ENCODE measurements at regions not wholly inside any gene's neighbourhood (a gene's known extent, or its start where the extent isn't known, plus 50 kb on each side); places are given as distances from the start of the nearest gene placed in this dataset.
A peak's percentile ranks its signal among the peaks of the same experiment; 100 is the strongest.

DNA sequence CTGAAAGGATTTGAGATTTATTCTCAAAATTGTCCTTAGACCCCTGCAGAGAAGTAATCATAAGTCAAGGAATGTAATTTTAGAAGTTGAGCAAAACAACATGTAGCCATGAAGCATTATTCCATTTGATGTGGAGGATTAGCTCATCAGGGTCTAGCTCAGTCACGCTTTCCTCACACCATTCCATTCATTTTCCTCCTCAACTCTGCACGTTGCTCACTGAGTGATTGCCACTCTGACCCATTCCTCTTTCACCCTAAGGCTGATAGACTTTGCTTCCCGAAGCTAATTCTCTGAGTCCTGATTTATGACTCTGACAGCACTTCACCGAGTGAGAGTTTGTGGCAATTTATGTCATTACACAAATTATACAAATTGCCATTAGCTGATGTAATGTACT is 820.6 kb upstream of the PIK3C3 start:
- in situ Hi-C loops (cut with HindIII; ENCODE audit: low sequenced_read_pairs): no loop called here
- no peak for DNase-seq (ENCODE audit: low spot score)

DNA sequence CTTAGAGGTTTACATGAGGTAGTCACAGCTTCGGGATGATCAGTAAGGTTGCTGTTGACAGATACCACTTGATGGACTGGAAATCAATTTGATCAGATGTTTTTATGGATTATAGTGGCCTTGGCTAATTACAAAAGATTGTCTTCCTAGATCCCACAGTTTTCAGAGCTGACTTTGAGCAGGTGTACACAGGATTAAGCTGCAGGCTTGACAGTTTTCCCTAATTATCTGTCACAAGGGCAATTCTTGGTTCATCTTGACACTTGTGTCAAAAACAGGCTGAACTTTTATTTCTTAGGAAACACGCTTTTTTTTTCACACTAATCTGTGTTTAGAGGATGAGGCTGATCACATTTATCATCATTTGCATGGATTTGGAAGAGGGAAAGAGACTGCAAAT is 824.0 kb upstream of the PIK3C3 start:
- DNase-seq (ENCODE audit: low spot score): no peak
- in situ Hi-C loops (cut with HindIII; ENCODE audit: low sequenced_read_pairs): no loop called here

DNA sequence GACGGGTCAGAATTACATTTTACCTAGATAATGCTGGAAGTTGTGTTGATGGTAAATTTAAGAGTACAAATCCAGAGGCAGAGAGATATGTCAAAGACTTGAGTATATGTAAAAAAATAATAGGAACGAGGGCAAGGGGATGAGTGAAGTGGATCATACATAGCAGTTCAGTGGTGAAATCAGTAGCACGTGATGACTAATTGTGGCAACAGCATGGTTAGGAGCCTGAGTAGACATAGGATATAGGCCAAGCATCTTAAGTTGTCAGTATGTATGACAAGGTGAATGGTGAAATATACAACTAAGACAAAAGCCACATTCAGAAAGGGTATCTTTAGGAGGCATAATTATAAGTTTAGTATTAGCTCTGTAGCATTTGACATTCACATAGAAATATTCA is 826.5 kb upstream of the PIK3C3 start:
- no peak for DNase-seq (ENCODE audit: low spot score)
- in situ Hi-C loops (cut with HindIII; ENCODE audit: low sequenced_read_pairs): no loop called here

DNA sequence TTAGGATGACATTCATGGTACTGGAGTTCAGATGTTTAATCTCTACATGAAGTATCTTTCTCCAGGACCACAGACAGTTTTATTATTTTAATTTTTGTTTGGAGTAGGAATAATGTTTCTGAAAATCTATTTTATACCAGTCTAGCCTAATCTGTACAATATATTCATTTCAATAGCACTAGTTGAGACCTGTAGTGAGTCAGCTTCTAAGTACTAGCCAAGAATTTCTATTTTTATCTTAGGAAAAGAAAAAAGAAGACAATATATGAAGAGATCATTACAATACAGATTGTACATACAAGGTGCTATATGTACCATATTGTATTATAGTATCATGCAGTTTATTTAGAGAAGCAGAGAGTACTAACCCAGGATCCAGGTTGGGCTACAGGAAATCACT is 826.9 kb upstream of the PIK3C3 start:
- no peak for DNase-seq (ENCODE audit: low spot score)
- in situ Hi-C loops (cut with HindIII; ENCODE audit: low sequenced_read_pairs): no loop called here

DNA sequence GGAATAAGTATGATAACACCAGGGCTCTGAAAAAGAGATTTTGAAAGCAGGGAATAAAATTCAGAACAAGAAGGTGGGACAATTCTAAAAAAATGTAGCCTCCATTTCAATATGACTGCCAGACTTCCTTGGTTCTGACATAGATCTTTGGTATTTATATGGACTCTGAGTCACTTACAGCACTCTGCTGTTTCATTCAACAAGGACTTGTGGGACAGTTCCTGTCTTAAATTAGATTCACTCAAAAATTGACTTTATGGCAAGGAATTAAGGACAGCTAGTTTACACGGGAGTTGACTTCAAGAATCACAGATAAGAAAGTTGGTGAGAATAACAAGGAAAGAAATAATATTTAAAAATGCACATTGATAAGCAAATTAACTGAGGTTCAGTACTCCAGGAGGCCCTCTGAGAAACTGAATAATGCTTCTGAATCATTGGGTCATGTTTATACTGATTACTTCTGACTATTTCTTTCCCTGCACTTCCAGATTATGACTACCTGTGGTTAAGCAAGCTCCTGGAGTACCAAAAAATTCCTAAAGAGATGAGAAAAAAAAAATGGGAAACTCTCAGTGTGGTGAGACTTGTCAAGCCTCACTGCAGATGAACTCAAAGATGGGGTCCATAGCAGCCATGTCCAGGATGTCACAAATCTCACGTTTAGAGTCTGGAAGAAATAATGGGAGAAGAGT is 828.3 kb upstream of the PIK3C3 start:
- DNase-seq (ENCODE audit: low spot score): no peak
- in situ Hi-C loops (cut with HindIII; ENCODE audit: low sequenced_read_pairs): no loop called here

DNA sequence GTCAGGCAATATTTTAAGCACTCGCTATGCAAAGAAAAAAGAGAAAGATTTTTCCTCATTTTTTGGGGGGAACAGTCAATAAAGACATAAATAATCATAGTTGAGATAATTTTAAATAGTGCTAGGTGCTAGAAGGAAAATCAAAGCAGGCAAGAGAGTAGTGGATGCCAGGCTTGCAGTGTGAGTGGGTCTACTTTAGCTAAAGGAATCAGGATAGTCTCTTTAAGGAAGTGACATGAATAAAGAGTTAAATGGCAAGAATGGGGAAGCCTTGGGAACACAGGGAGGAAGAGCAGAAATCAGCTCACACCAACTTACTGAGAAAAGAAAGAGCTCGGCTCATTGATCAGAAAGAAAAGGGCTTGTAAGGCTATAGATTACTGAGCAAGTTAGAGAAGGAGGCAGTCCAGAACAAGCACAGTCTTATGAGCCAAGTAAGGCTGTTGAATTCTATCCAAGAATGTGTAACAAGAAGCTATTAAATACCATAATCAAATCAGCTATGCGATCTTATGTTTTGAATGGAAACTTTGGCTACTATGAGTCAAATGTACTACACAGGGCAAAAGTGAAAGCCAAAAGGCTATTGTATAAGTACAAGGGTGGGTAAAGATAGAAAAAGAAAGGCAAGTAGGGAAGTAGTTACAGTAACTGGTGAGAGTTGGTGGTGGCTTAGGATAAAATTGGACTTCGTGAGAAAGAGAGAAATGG is 833.8 kb upstream of the PIK3C3 start:
- in situ Hi-C loops (cut with HindIII; ENCODE audit: low sequenced_read_pairs): no loop called here

DNA sequence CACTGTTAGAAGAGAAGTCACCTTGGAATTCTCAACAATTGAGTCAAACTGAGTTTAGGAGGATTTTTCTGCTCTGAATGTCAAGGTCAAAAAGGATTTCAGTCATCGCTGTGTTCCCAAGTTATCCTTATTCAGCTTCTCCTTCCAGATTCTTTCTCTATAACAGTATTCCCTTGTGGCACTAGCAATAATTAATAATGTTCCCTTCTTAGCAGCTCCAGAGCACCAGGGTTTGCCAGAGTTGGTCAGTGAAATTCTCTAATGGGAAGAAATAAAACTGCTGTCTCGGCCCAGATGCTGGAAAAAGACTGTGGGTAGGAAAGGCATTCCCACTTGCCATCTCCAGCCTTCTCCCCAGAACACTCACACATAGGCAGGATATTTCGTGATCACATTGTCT is 836.0 kb upstream of the PIK3C3 start:
- no peak for DNase-seq (ENCODE audit: low spot score)
- in situ Hi-C loops (cut with HindIII; ENCODE audit: low sequenced_read_pairs): no loop called here

More for the DNA sequence above, 833.8 kb upstream of the PIK3C3 start:
- no peak for DNase-seq (ENCODE audit: low spot score)

DNA sequence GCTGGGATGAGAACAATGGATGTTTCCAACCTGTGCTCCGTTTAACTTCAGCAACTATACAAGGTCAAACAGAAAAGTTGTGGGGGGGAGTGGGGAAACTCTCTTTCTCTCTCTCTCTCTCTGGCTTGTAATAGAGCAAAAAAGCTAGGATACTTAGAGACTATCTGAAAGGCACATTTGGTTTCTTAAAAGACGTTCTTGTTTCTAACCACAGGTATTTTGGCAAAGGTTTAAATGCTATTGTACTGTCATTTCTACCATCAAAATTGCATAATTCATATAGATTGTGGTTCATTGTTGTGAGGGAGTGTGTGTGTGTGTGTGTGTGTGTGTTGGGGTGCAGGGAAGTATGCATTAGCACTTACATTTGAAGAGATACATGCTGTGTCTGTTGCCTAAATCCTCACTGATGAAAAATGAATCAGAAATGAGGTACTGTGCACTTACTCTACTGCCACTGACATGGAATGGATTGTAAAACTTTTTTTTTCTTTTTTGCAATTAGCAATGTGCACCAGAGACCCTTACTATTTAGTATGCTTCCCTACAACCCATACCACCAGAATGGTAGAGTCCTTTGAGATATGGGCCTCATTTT is 841.0 kb upstream of the PIK3C3 start:
- DNase-seq (ENCODE audit: low spot score): no peak
- in situ Hi-C loops (cut with HindIII; ENCODE audit: low sequenced_read_pairs): no loop called here

DNA sequence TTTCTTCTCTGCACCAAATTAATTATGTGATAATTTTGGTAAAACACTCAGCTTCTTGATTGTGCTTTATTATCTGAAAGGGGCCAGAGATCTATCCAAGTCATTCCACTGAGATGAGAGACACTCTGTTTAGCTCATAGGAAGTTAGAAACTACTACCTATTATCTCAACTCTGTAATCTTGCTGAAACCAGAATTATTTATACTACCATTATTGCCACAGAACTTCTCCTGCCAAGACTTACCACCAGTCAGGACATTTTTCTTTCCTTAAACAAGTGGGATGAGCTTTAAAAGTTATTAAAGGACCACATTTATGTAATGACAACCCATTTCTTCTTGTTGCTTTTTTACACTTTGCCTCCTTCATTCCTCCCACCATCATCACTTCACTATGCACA is 855.6 kb upstream of the PIK3C3 start:
- DNase-seq (ENCODE audit: low spot score): no peak
- in situ Hi-C loops (cut with HindIII; ENCODE audit: low sequenced_read_pairs): no loop called here

DNA sequence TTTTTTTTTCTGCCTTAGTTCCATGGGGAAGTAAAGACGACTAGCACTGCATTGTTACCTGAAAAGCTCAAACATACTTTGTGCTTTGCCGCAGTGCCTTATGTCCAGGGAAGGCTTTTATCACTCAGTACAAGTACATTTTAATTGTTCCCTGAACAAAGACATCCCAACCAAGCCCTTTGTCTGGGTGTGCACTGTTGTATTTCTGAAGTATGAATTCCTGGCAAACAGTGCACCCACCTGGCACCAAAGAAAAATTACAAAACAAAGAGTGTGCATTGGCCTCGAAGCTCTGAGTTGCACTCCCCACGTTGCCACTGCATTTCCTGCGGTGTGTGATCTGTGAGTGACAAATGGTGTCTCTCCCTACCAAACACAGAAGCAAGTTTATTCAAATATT is 858.5 kb upstream of the PIK3C3 start:
- peak; percentile 7 for DNase-seq (ENCODE audit: low spot score)
- in situ Hi-C loops (cut with HindIII; ENCODE audit: low sequenced_read_pairs): no loop called here

DNA sequence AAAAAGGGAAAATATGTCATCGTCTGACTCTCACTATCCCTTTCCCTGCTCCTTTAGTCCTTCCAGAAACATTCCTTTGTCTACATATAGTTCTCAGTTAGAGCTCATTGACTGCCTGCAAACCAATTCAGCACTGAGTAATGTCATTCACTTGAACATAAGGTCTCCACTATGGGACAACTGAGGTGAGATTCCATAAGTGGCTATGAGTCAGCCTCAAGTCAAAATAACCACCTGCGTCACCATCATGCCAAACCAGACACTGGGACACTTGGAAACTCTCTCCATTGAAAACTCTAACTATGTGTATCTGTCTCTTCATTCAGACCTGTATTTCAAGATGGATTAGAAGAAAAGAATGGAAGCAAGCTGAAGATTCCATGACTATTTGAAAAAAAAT is 878.0 kb upstream of the PIK3C3 start:
- DNase-seq (ENCODE audit: low spot score): no peak
- in situ Hi-C loops (cut with HindIII; ENCODE audit: low sequenced_read_pairs): no loop called here

DNA sequence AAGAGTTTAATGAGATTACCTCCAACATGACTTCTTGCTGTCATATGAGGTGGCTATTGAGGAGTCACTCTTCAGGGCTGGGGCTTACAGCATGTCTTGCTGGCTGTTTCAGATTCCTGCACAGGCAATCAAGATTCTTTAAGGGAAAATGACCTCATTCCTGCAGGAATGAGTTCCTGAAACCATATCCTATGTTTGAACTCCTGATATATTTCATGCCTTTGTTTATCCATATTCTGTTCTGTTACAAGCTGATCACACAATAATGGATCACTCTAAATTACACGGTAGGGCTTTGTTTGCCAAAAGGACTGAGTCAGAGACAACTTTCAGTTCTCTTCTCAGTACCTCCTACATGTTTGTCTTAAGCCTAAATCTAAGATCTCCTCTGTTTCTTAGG is 879.8 kb upstream of the PIK3C3 start:
- DNase-seq (ENCODE audit: low spot score): no peak
- in situ Hi-C loops (cut with HindIII; ENCODE audit: low sequenced_read_pairs): no loop called here

DNA sequence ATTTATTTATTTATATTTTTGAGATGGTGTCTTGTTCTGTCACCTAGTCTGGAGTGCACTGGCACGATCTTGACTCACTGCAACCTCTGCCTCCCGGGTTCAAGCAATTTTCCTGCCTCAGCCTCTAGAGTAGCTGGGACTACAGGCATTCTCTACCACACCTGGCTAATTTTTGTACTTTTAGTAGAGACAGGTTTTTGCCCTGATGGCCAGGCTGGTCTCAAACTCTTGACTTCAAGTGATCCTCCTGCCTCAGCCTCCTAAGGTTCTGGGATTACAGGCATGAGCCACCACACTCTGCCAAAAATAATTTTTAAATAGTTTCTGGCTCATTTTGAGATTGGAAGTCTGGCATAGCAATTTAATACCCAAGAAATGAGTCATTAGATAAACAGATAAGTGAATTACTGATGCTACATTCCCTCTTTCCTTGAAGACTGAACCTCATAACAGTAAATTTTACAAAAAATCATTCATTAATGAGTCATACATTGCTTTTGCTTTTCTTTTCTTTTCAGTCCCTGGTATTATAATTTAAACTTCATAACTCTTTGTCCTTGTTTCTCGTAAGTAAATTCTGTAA is 881.6 kb upstream of the PIK3C3 start:
- in situ Hi-C loops (cut with HindIII; ENCODE audit: low sequenced_read_pairs): no loop called here
- no peak for DNase-seq (ENCODE audit: low spot score)

DNA sequence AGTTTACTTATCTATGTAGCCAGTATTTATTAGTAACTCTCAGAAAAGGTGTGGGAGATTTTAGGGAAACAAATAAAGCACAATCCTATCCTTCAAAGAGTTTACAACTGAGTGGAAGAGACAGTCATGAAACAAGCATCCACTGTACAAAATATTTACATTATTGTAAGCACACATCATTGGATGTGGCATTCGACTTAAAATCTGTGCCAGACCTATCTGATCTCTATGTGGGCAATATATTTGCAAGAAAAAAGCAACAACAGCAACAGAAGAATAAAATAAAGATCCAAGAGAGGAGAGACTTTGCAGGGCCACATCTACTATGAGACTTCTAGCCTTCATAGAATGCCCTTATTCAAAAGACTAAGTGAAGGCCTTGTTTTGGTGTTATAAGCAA is 882.1 kb upstream of the PIK3C3 start:
- DNase-seq (ENCODE audit: low spot score): no peak
- in situ Hi-C loops (cut with HindIII; ENCODE audit: low sequenced_read_pairs): no loop called here

DNA sequence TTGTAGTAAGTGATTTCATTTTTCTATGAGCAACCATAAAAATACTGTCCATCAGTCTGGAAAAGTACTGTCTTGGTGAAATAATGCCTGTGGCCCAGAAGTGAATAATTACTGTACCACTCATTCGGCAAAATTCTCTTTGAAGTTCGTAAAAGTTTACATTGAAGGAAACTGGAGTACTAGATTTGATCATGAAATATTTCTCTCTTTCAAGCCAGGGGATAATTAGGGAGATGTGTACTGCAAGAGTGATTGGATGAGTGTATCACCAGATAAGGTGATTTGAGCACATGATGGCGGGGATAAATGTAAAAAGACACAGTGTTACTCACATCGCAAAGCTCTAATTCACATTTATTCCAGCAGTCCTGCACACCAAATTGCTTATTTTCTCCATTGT is 883.2 kb upstream of the PIK3C3 start:
- in situ Hi-C loops (cut with HindIII; ENCODE audit: low sequenced_read_pairs): no loop called here
- no peak for DNase-seq (ENCODE audit: low spot score)

DNA sequence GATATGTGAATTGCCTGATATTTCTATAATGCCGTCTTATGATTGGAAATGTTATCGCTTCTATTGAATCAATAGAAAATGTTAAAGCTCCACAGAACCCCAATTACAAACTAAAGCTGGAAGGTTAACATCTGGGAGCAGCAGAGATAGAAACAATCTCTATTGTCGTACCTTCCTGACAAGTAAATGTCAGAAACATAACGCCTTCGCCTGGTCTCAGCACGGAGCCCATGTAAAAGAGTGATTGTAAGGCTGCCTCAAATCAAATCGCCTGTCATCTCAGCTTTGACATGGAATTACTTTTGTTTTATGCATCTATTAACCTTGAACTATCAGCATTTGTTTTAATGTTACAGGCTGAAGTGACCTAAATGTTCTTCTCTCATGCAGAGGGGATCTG is 885.9 kb upstream of the PIK3C3 start:
- in situ Hi-C loops (cut with HindIII; ENCODE audit: low sequenced_read_pairs): no loop called here
- no peak for DNase-seq (ENCODE audit: low spot score)

DNA sequence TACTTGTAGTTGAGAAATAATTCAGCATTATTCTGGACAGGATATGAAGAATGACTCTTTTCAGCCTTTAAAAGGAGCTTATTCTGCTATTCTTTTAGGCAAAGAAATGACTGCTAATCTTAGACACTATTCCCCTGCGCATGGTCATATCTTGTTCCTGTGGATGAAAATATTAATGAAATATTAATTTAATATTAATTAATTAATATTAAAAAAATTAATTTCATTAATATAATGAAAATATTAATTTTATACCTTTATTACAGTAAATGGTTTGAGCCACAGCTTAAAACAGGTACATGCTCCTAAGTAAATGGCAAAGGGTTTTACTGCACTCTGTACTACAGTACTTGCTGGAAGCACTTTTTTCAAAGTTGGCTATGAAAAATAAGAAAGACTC is 890.1 kb upstream of the PIK3C3 start:
- no peak for DNase-seq (ENCODE audit: low spot score)
- in situ Hi-C loops (cut with HindIII; ENCODE audit: low sequenced_read_pairs): no loop called here

DNA sequence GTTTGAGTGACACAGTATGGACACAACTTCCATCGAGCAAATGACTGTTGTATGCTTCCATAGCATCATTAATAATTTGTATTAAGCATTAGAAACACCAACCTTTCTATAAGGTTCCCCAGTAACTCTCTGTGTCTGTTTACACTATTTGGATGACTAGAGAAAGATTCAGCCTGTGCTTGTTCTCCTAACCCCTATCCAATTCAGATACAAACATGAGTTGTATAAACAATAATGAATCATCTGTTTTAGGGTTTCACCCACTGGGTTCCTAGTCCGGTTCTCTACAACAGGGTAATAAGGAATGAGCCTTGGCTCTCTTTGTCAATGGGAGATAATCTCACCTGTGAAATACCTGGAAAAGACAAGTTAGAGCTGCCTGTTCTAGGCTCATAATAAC is 894.1 kb upstream of the PIK3C3 start:
- in situ Hi-C loops (cut with HindIII; ENCODE audit: low sequenced_read_pairs): no loop called here
- DNase-seq (ENCODE audit: low spot score): no peak

DNA sequence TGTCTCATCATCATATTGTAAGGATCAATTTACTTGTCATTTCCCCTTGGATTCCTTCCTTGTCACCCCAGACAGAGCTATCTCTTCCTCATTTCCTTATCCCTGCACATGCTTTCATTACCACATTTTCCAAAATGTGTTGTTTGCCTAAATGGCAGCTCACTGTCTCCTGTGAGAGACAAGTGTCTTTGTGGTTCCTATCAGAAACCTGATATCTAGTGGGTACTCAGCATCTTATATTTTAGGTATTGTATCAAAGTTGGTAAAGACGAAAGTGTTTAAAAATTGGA is 896.0 kb upstream of the PIK3C3 start:
- in situ Hi-C loops (cut with HindIII; ENCODE audit: low sequenced_read_pairs): no loop called here
- no peak for DNase-seq (ENCODE audit: low spot score)

DNA sequence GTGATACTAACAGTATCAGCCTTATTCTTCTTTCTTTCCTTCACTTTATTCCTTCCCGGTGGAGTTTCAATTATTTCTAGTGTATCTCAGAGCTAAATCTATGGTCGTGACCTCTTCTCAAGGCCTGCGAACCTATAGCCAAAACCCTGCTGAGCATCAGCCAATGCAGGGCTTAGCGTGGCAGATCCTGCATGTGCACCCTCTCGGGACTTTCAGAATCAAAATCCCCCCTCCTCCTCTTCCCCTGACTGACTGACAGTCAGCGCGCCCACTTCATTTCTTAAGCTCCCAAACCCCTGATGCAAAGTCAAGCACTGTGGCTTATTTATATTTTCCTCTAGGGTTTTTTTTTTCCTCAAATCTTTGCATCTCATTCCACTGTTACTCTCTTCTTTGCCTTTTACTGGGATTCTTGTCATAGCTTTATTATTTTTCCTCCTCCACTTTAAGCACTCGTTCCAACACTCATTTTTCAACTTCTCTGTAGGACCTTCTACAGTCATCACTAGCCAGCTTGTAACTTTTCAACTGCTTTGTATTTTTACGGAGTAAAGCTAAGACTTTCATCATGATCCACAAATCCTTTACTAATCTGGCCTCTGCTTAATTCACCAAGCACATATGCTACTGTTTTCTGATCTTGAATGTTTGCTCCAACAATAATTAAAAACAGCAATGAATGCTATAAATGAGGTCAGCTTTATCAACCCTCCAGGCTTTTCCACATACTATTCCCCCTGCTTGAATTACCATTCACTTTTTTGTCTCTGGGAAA is 896.5 kb upstream of the PIK3C3 start:
- no peak for DNase-seq (ENCODE audit: low spot score)

More for the DNA sequence above, 896.5 kb upstream of the PIK3C3 start:
- in situ Hi-C loops (cut with HindIII; ENCODE audit: low sequenced_read_pairs): no loop called here

Measured in G401 (cell line).